ENCODE measurements at regions not wholly inside any gene's neighbourhood (a gene's known extent, or its start where the extent isn't known, plus 50 kb on each side); places are given as distances from the start of the nearest gene placed in this dataset.

DNA sequence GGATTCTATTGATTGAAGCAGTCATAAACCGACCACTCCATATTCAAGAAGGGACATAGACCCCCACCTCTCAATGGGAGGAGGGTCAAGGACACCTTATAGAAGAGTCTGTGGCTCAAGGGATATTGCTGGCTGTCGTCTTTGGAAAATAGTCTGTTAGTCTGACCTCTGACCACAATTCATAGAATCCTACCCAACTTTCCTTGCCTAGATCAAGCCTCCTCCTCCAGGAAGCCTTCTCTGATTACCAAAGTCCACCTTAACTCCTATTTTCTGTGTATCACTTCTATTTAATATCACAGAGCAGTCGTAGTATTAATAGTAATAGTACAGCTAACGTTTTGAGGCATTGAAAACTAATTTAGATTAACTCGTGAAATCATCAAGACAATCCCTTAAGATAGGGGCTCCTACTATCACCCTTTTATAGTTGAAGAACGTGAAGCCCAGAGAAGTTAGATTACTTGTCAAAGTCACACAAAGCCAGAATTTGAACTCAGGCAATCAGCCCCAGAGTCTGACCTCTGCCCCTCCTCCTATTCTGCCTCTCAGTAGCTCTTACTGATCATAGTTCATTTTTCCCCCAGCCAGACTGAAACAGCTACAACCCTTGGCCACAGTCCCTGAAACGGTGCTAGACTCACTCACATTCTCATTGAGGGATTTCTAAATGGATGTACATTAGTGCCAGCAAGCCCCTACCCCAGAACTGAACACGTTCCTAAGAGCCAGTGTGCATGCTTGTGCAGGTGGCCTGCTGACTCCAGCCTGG is 636.6 kb downstream of the MID1IP1 start:
- H3K27me3 ChIP-seq (ENCODE audit: control insufficient read depth, insufficient read depth, low read length, poor library complexity, severe bottlenecking) = no peaks in the 10 kb centered on the region
- Mint-ChIP-seq H3K4me3 (no peak overlapping the region), H3K4me1 (peaks cover 27% of the 10 kb centered on the region), H3K27me3 (ENCODE audit: insufficient read depth) (no peaks in the 10 kb centered on the region), H3K36me3 (ENCODE audit: low read depth) (no peaks in the 10 kb centered on the region), H3K27ac (no peak overlapping the region), H3K9me3 (peaks cover 52% of the 10 kb centered on the region)
- 91 to 93% methylated on average over 3 to 7 of the region's 8 CpGs for WGBS, 2 experiments (ENCODE audit: insufficient coverage in 1 of 2, insufficient read length in 1 of 2)
- no peak overlapping the region for H3K4me3 ChIP-seq (ENCODE audit: low read length)
- TF ChIP-seq CTCF (conservative IDR thresholded peaks at IDR 0.05) = no peak
- no peaks in the 10 kb centered on the region for H3K9me3 ChIP-seq (ENCODE audit: control insufficient read depth, low read length)
- H3K27ac ChIP-seq (ENCODE audit: low read depth, low read length) = no peak overlapping the region
- no peaks in the 10 kb centered on the region for H3K36me3 ChIP-seq (ENCODE audit: control insufficient read depth, insufficient read depth, low read length)
- no peak for DNase-seq
- no peak overlapping the region for H3K9ac ChIP-seq (ENCODE audit: extremely low read depth, low read length, poor library complexity, severe bottlenecking)
- peaks cover 10% of the 10 kb centered on the region for H3K4me1 ChIP-seq (ENCODE audit: control insufficient read depth, insufficient read depth, low read length)

DNA sequence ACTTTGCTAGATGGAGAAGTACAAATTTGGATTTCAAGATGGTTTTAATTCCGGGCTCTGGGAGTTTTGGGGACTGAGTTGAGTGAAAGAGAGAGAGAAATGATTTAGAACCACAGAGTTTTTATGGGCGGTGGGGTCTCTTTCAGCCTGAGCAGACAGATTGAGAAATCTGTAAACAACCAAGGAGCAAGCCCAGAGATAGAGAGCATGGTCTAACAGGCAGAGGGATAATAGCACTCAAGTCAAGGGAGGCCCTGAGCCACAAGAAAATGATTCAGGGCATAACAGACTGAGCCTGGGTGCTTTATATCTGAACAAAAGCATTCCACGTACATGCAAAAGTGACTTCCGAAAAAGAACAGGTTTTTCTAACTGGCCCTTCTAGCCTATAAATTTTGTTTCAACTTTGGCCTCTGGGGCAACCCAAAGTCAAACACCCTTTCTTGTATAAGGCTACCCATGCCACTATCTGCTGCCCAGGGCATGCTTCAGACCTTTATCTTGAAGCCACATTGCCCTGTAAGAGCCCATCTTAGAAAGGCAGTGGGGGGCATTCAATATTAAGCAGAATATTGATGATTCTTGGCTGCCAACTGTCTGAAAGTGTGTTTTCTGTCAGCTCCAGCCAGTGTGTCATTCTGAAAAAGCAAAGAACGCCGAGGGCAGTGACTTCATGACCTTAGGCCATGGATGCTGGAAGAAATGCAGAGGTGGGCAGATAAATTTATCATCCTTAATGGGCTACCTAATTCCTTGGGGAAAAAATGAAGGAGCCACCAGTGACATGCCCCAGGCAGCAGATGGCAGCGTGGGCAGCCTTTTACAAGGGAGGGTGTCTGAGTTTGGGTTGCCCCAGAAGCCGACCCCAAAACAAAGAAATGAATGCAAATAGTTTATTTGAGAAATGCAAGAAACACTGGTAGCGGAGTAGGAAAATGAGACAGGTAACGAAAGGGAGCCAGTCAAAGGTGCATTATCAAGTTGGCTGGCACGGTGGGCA is 637.6 kb downstream of the MID1IP1 start:
- Histone ChIP-seq H3K9ac (ENCODE audit: extremely low read depth, low read length, poor library complexity, severe bottlenecking) (no peak overlapping the region), H3K36me3 (ENCODE audit: control insufficient read depth, insufficient read depth, low read length) (no peaks in the 10 kb centered on the region), H3K27ac (ENCODE audit: low read depth, low read length) (no peak overlapping the region), H3K9me3 (ENCODE audit: control insufficient read depth, low read length) (no peaks in the 10 kb centered on the region), H3K27me3 (ENCODE audit: control insufficient read depth, insufficient read depth, low read length, poor library complexity, severe bottlenecking) (no peaks in the 10 kb centered on the region), H3K4me1 (ENCODE audit: control insufficient read depth, insufficient read depth, low read length) (peaks cover 4% of the 10 kb centered on the region), H3K4me3 (ENCODE audit: low read length) (no peak overlapping the region)
- Mint-ChIP-seq H3K4me1 (peaks cover 19% of the 10 kb centered on the region), H3K27me3 (ENCODE audit: insufficient read depth) (no peaks in the 10 kb centered on the region), H3K36me3 (ENCODE audit: low read depth) (no peaks in the 10 kb centered on the region), H3K9me3 (peaks cover 43% of the 10 kb centered on the region), H3K27ac (no peak overlapping the region), H3K4me3 (no peak overlapping the region)
- 67 to 91% methylated on average over 4 to 11 of the region's 11 CpGs for WGBS, 2 experiments (ENCODE audit: insufficient coverage in 1 of 2, insufficient read length in 1 of 2)
- TF ChIP-seq CTCF (conservative IDR thresholded peaks at IDR 0.05) = peak; percentile 53
- peak; percentile 63 for DNase-seq

DNA sequence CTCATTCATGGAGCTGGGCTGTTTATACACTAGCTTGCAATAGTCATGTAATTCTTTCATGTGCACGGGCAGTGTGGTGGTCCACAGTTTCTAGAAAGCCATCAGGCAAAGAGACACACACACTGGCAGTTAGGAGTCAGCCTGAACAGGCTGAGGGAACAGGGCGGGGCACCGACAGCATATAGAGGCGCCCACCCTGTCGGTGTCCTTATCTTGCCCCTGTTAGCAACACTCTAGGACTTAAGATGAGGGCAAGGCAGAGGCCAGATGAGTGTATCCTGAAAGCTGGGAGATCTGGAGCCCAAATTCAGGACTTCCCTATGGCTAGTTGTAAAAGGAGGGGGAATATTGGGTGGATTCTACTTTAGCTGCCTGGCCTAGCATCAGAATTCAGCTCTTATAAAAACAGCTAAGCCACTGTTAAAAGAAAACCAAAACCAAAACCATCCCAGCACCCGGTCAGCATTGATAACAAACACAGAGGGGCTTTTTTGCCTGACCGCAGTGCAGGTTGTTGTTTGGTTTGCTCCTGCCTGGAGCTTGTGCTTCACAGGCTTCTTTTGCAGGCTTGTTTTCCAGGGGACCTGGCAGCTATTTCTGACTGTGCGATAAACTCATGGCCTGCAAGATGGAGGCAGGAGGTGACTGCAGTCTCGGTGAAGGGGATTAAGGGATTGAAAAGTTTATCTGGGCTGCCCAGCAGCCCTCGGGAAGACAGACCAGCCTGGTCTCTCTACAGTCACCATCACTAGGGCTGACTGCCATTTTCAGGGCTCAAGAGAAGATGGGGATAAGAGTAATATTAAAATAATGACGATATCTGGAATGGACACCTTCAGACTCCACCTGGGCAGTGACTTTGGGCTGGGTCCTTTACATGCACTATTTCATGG is 638.9 kb downstream of the MID1IP1 start:
- Histone ChIP-seq H3K9me3 (ENCODE audit: control insufficient read depth, low read length) (no peaks in the 10 kb centered on the region), H3K4me1 (ENCODE audit: control insufficient read depth, insufficient read depth, low read length) (peaks cover 4% of the 10 kb centered on the region), H3K27me3 (ENCODE audit: control insufficient read depth, insufficient read depth, low read length, poor library complexity, severe bottlenecking) (no peaks in the 10 kb centered on the region), H3K27ac (ENCODE audit: low read depth, low read length) (no peak overlapping the region), H3K9ac (ENCODE audit: extremely low read depth, low read length, poor library complexity, severe bottlenecking) (no peak overlapping the region), H3K4me3 (ENCODE audit: low read length) (no peak overlapping the region), H3K36me3 (ENCODE audit: control insufficient read depth, insufficient read depth, low read length) (no peaks in the 10 kb centered on the region)
- TF ChIP-seq CTCF (conservative IDR thresholded peaks at IDR 0.05) = no peak
- Mint-ChIP-seq H3K36me3 (ENCODE audit: low read depth) (no peaks in the 10 kb centered on the region), H3K4me3 (no peak overlapping the region), H3K27ac (peak overlapping the region; percentile 54), H3K9me3 (peaks cover 44% of the 10 kb centered on the region), H3K4me1 (peaks cover 18% of the 10 kb centered on the region), H3K27me3 (ENCODE audit: insufficient read depth) (no peaks in the 10 kb centered on the region)
- no peak for DNase-seq
- WGBS, 2 experiments (ENCODE audit: insufficient coverage in 1 of 2, insufficient read length in 1 of 2) = 90 to 100% methylated on average over 2 to 11 of the region's 11 CpGs

All from endodermal cell (in vitro differentiated cells).